HPDE6-E6E7 (cell line): ENCODE measurements at regions not wholly inside any gene's neighbourhood (a gene's known extent, or its start where the extent isn't known, plus 50 kb on each side); places are given as distances from the start of the nearest gene placed in this dataset.
A peak's percentile ranks its signal among the peaks of the same experiment; 100 is the strongest.

ENCODE experiments used
- DNase-seq: peaks from one replicate; pipeline ENCODE4 v3.0.0; 2011; ENCODE audit warnings: missing footprints; ENCODE audit errors: extremely low spot score

GRCh38 chr10:91691981-91692380, 59.1 kb upstream of the PPP1R3C start:
- no peak for DNase-seq

- no peak for DNase-seq
Measured at GRCh38 chr10:91690996-91691676, 58.3 kb upstream of the PPP1R3C start.

- no peak for DNase-seq
Measured at GRCh38 chr10:91690412-91690811, 57.5 kb upstream of the PPP1R3C start.

GRCh38 chr10:91689731-91690168, 56.9 kb upstream of the PPP1R3C start:
- DNase-seq, result no peak

GRCh38 chr10:91684841-91685240, 52.0 kb upstream of the PPP1R3C start:
- no peak for DNase-seq

GRCh38 chr10:91683975-91684374, 51.1 kb upstream of the PPP1R3C start:
- DNase-seq, result peak; percentile 63

GRCh38 chr10:91682912-91683311, 50.0 kb upstream of the PPP1R3C start:
- no peak for DNase-seq
